Activated naive CD4-positive, alpha-beta T cell treated with anti-CD3 and anti-CD28 coated beads, Interleukin-2, amount 50 U/mL, for 24 hours (primary cell): ENCODE measurements at regions not wholly inside any gene's neighbourhood (a gene's known extent, or its start where the extent isn't known, plus 50 kb on each side); places are given as distances from the start of the nearest gene placed in this dataset.

Experiments used
- H3K27ac Mint-ChIP-seq: one replicate; pipeline ENCODE4 v1.8.0; 2021; ENCODE audit warnings: mild to moderate bottlenecking, mixed read lengths
- H3K27me3 Mint-ChIP-seq: one replicate; pipeline ENCODE4 v1.8.0; 2021; ENCODE audit warnings: mixed read lengths
- H3K36me3 Mint-ChIP-seq: one replicate; pipeline ENCODE4 v1.8.0; 2021; ENCODE audit warnings: mixed read lengths
- H3K4me1 Mint-ChIP-seq: one replicate; pipeline ENCODE4 v1.8.0; 2021; ENCODE audit warnings: mixed read lengths
- H3K4me3 Mint-ChIP-seq: one replicate; pipeline ENCODE4 v1.8.0; 2021; ENCODE audit warnings: mild to moderate bottlenecking, mixed read lengths
- H3K9me3 Mint-ChIP-seq: one replicate; pipeline ENCODE4 v1.8.0; 2021; ENCODE audit warnings: mixed read lengths

DNA sequence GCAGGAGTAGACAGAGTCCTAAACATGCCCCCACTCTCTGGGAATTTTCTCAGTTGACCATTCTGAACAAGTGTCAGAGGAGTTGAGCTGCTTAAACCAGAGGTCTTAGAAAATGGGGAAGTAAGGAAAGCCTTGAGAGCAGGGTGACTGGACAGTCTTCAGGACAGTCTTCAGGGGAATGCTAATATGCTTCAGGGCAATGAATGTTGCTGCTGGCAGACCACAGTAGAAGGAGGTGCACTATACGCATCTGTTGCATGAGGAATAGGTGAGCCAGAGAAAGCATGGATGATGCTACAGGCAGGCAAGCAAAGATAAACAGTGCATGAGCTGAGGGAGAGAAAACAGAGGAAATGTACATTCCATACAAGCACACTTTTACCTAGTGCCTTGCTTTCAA, 196.6 kb upstream of the GPR12 start:
- Mint-ChIP-seq H3K9me3 (no peaks in the 10 kb centered on the region), H3K4me1 (no peaks in the 10 kb centered on the region), H3K27ac (no peak overlapping the region)

GRCh38 chr13:26956522-26957142, 196.0 kb upstream of the GPR12 start:
- Mint-ChIP-seq H3K4me3 (no peak overlapping the region), H3K9me3 (no peaks in the 10 kb centered on the region), H3K4me1 (no peaks in the 10 kb centered on the region), H3K36me3 (no peaks in the 10 kb centered on the region), H3K27me3 (peaks cover 3% of the 10 kb centered on the region), H3K27ac (no peak overlapping the region)

More for the DNA sequence above, 196.6 kb upstream of the GPR12 start:
- Mint-ChIP-seq H3K4me3 (no peak overlapping the region), H3K27me3 (peaks cover 3% of the 10 kb centered on the region), H3K36me3 (no peaks in the 10 kb centered on the region)

DNA sequence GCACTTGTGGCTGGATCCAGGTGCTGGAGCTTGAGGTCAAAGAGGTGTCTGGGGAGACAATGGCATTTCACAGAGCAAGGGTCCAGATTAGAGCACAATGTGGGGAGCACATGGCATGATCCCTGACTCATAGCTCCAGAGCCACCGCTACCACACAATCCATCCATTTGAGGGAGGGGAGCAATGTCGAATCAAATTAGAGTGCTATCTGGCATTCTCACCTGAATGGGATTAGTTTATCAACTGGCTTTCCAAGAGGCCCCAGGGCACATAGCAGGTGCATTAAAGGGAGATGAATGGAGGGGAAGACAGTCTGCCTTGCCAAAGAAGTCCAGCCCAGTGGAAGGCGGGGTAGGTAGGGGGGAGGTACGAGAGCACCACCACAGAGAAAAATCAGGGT, 194.4 kb upstream of the GPR12 start:
- Mint-ChIP-seq H3K4me1 (no peaks in the 10 kb centered on the region), H3K9me3 (no peaks in the 10 kb centered on the region), H3K4me3 (no peak overlapping the region), H3K36me3 (no peaks in the 10 kb centered on the region), H3K27ac (no peak overlapping the region), H3K27me3 (peaks cover 3% of the 10 kb centered on the region)

- no peaks in the 10 kb centered on the region for H3K9me3 Mint-ChIP-seq
- H3K27me3 Mint-ChIP-seq, result peaks cover 3% of the 10 kb centered on the region
- H3K27ac Mint-ChIP-seq, result no peak overlapping the region
- no peak overlapping the region for H3K4me3 Mint-ChIP-seq
- no peaks in the 10 kb centered on the region for H3K36me3 Mint-ChIP-seq
- no peaks in the 10 kb centered on the region for H3K4me1 Mint-ChIP-seq
Observed at GRCh38 chr13:26953291-26953690, 192.7 kb upstream of the GPR12 start.

GRCh38 chr13:26952551-26953143, 192.1 kb upstream of the GPR12 start:
- H3K4me1 Mint-ChIP-seq, result no peaks in the 10 kb centered on the region
- no peak overlapping the region for H3K4me3 Mint-ChIP-seq
- H3K9me3 Mint-ChIP-seq, result no peaks in the 10 kb centered on the region
- H3K27ac Mint-ChIP-seq, result no peak overlapping the region
- H3K27me3 Mint-ChIP-seq, result peaks cover 3% of the 10 kb centered on the region
- no peaks in the 10 kb centered on the region for H3K36me3 Mint-ChIP-seq

DNA sequence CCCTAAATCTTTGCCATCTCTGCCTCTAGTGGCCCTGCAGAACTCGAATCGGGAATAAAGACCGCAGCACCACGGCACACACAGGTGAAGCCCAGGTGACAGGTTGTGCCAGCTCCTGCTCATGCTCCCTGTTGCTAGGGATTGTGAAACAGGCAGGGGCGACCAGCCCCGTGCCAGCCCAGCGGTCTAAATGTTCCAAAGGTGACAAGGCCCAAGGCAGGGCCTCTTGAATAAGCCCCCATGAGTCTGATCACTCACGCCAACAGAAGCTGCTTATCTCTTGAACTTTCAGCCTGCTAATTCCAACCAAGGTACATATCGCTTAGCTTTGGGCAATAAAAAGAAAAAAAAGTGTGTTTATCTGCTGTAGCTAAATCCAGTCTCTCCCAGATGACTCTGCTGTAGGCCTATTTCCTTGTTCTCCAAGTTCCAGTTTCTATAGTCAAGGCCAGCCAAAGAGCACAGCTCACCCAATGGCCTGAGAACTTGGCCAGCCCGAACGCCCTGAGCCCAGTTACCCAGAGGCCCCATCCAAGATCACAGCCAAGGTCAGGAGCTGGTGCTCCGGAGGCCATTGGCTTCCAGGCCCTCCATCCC, 191.1 kb upstream of the GPR12 start:
- Mint-ChIP-seq H3K36me3 (no peaks in the 10 kb centered on the region), H3K9me3 (no peaks in the 10 kb centered on the region), H3K27ac (no peak overlapping the region), H3K27me3 (no peaks in the 10 kb centered on the region), H3K4me3 (no peak overlapping the region), H3K4me1 (no peaks in the 10 kb centered on the region)

DNA sequence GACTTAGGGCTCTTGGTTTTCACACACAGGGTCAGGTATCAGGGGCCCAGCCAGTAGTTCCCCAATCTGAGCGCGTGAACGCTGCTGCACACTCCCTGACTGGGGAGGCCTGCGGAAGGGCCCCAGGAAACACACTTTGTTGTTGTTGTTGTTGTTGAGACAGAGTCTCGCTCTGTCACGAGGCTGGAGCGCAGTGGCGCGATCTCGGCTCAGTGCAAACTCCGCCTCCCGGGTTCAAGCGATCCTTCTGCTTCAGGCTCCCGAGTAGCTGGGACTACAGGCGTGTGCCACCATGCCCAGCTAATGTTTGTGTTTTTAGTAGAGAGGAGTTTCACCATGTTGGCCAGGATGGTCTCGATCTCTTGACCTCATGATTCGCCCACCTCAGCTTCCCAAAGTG, 190.4 kb upstream of the GPR12 start:
- H3K9me3 Mint-ChIP-seq, result no peaks in the 10 kb centered on the region
- H3K4me1 Mint-ChIP-seq, result no peaks in the 10 kb centered on the region
- H3K27ac Mint-ChIP-seq, result no peak overlapping the region

DNA sequence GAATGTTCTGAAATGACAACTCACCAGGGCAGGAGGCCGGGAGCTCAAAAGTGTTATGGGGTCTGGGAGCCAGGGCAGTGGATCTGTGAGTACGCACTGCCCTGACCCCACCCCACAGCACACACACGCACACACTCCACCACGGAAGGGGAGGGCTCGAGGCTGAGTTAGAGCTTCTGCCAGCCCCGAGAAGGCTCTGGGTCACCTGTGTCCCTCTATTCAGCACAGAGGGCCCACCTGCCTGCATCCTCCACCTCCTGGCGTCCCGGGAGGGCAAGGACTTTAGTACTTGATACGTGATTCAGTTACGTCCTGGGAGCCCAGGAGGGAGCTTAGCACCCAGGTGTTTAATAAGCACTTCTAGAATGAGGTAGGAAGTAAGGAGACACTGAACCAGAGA, 190.0 kb upstream of the GPR12 start:
- Mint-ChIP-seq H3K4me1 (no peaks in the 10 kb centered on the region), H3K27me3 (no peaks in the 10 kb centered on the region), H3K27ac (no peak overlapping the region), H3K4me3 (no peak overlapping the region), H3K9me3 (no peaks in the 10 kb centered on the region), H3K36me3 (no peaks in the 10 kb centered on the region)

More for the DNA sequence above, 190.4 kb upstream of the GPR12 start:
- no peak overlapping the region for H3K4me3 Mint-ChIP-seq
- H3K36me3 Mint-ChIP-seq, result no peaks in the 10 kb centered on the region
- H3K27me3 Mint-ChIP-seq, result no peaks in the 10 kb centered on the region

DNA sequence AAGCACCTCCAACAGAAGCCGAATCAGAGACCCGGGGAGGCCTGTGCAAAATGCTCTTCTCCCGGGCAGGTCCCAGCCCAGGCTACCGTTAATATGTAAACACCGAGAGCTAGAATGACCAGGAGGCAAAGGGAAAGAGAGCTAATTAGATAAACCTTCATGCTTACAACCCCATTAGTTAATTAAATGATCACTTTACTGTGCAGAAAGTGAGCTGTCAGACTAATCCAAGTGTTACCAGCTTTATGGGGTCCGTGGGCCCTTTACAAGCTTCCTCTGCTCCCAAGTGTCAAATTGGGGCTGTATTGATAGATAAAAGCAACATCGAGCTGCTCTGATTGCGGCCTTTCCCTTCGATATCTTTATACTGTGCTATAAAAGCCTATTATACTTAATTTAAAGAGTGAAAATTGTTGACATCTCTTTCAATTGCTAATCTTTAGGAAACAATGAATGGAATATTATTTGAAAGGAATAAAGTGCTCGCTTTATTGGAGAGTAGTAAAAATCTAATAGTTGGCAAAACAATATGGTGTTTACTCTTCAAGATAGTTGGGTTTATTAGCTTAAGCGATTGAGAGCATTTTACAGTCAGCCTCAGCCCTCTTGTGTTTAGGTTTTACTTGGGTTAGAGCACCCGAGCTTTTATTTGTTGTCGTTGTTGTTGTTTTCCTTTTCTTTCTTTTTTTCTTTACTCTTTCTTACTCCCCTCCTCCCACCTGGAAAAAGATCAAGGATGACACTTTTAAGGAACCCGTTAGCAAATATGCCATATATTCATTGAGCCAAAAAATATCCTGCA, 189.3 kb upstream of the GPR12 start:
- Mint-ChIP-seq H3K9me3 (no peaks in the 10 kb centered on the region), H3K4me1 (no peaks in the 10 kb centered on the region), H3K27me3 (no peaks in the 10 kb centered on the region), H3K4me3 (no peak overlapping the region), H3K27ac (no peak overlapping the region), H3K36me3 (no peaks in the 10 kb centered on the region)

GRCh38 chr13:26948353-26948752, 187.8 kb upstream of the GPR12 start:
- H3K9me3 Mint-ChIP-seq, result no peaks in the 10 kb centered on the region
- H3K4me3 Mint-ChIP-seq, result no peak overlapping the region
- no peaks in the 10 kb centered on the region for H3K27me3 Mint-ChIP-seq

GRCh38 chr13:26946684-26947343, 186.2 kb upstream of the GPR12 start:
- no peaks in the 10 kb centered on the region for H3K9me3 Mint-ChIP-seq

More at GRCh38 chr13:26948353-26948752, 187.8 kb upstream of the GPR12 start:
- H3K27ac Mint-ChIP-seq, result no peak overlapping the region
- no peaks in the 10 kb centered on the region for H3K36me3 Mint-ChIP-seq
- no peaks in the 10 kb centered on the region for H3K4me1 Mint-ChIP-seq

DNA sequence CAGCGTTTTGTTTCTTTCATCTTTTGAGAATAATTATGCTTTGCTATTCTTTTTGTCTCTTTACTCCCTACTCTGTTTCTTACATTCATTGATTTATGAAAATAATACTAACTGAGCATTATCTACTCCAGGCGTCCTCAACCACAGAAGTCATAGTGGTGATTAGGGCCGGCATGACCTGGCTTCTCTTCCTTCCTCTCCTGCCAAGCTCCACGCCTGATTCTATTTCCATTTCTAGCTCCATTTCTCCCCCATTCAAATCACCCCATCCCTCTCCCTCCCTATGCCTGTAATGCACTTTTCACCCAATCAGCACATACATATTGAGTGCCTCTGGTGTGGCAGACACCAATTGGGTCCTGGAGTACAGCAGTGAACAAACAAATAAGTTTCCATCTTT, 183.2 kb upstream of the GPR12 start:
- Mint-ChIP-seq H3K27me3 (peaks cover 2% of the 10 kb centered on the region), H3K27ac (no peak overlapping the region), H3K4me1 (no peaks in the 10 kb centered on the region), H3K36me3 (no peaks in the 10 kb centered on the region), H3K4me3 (no peak overlapping the region), H3K9me3 (no peaks in the 10 kb centered on the region)

More at GRCh38 chr13:26946684-26947343, 186.2 kb upstream of the GPR12 start:
- Mint-ChIP-seq H3K27ac (no peak overlapping the region), H3K4me3 (no peak overlapping the region), H3K27me3 (no peaks in the 10 kb centered on the region), H3K36me3 (no peaks in the 10 kb centered on the region), H3K4me1 (no peaks in the 10 kb centered on the region)

GRCh38 chr13:26942184-26942583, 181.6 kb upstream of the GPR12 start:
- no peaks in the 10 kb centered on the region for H3K36me3 Mint-ChIP-seq
- no peaks in the 10 kb centered on the region for H3K4me1 Mint-ChIP-seq
- peaks cover 2% of the 10 kb centered on the region for H3K27me3 Mint-ChIP-seq
- H3K9me3 Mint-ChIP-seq, result no peaks in the 10 kb centered on the region
- H3K27ac Mint-ChIP-seq, result peak overlapping the region; percentile 30
- H3K4me3 Mint-ChIP-seq, result no peak overlapping the region

GRCh38 chr13:26941345-26942174, 181.0 kb upstream of the GPR12 start:
- Mint-ChIP-seq H3K36me3 (no peaks in the 10 kb centered on the region), H3K4me3 (no peak overlapping the region), H3K27ac (no peak overlapping the region), H3K27me3 (peaks cover 2% of the 10 kb centered on the region), H3K4me1 (no peaks in the 10 kb centered on the region), H3K9me3 (no peaks in the 10 kb centered on the region)

- Mint-ChIP-seq H3K36me3 (no peaks in the 10 kb centered on the region), H3K4me1 (no peaks in the 10 kb centered on the region), H3K9me3 (no peaks in the 10 kb centered on the region), H3K27ac (no peak overlapping the region), H3K4me3 (no peak overlapping the region), H3K27me3 (peaks cover 3% of the 10 kb centered on the region)
Observed at GRCh38 chr13:26934096-26934495, 173.5 kb upstream of the GPR12 start.
